ENCODE measurements at regions not wholly inside any gene's neighbourhood (a gene's known extent, or its start where the extent isn't known, plus 50 kb on each side); places are given as distances from the start of the nearest gene placed in this dataset.

DNA sequence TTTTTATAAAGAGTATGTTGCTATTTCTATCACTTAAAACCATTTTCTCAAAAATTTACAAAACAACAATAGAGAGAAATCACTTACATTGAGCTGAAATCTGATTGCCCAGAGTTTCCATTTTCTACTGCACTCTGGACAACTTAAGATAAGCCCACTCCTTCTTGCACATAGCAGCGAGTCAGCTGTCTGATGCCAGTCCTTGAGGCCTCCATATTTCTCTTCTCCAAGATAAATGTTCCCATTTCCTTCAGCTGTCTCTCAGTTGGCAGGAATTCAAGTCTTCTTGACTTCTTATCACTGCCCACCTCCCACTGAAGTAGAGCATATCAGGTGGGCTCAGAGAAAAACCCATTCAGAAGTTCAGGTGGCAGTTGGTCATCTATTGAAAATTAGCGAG is 78.5 kb upstream of the PIP5K1B start:
- WGBS, 2 experiments (ENCODE audit: extremely low coverage in 1 of 2, insufficient coverage in 1 of 2, insufficient read length in 1 of 2, insufficient replicate concordance in 2 of 2, low coverage in 1 of 2, low lambda C conversion rate in 2 of 2, missing lambda C conversion rate in 1 of 2): 94% methylated on average over 2 of the region's 2 CpGs; no CpG with 5 or more reads in 1 of the 2 experiments
- no peak for TF ChIP-seq NANOG (IDR thresholded peaks at IDR 0.05; ENCODE audit: insufficient read depth, low read depth, low read length, poor library complexity, severe bottlenecking)
- no peak for TF ChIP-seq RFX5 (IDR thresholded peaks at IDR 0.05; ENCODE audit: borderline replicate concordance, low read depth, low read length)
- no peak for TF ChIP-seq BCL11A (IDR thresholded peaks at IDR 0.05; ENCODE audit: low read depth in 2 of 2, low read length in 2 of 2)
- no peak for TF ChIP-seq RBBP5 (IDR thresholded peaks at IDR 0.05; ENCODE audit: borderline replicate concordance, low read depth, low read length)
- H3K4me2 ChIP-seq (ENCODE audit: insufficient read depth in 1 of 2, low read depth in 2 of 2, low read length in 2 of 2): no peak overlapping the region
- no peaks in the 10 kb centered on the region for H3K36me3 ChIP-seq (ENCODE audit: control insufficient read depth in 2 of 4, insufficient read depth in 4 of 4, low read length in 3 of 4)
- no peak overlapping the region for H3K18ac ChIP-seq (ENCODE audit: extremely low read depth, low read length)
- no peak overlapping the region for H3K4me3 ChIP-seq (ENCODE audit: extremely low read depth in 1 of 4, insufficient read depth in 2 of 4, low read depth in 3 of 4, low read length in 4 of 4)
- H3K14ac ChIP-seq (ENCODE audit: insufficient read length): no peak overlapping the region
- no peak overlapping the region for H4K91ac ChIP-seq (replicated peaks; ENCODE audit: insufficient read length, low read length)
- H3K4ac ChIP-seq (replicated peaks; ENCODE audit: insufficient read length, low read depth, low read length): no peak overlapping the region
- H2BK5ac ChIP-seq (ENCODE audit: low read depth, low read length): no peak overlapping the region
- no peaks in the 10 kb centered on the region for H3K4me1 ChIP-seq (replicated peaks in 1 of 4; ENCODE audit: control insufficient read depth in 3 of 4, insufficient read depth in 4 of 4, low read length in 3 of 4)
- no peak overlapping the region for H4K5ac ChIP-seq (ENCODE audit: insufficient read length, low read depth, low read length)
- H3K23ac ChIP-seq (ENCODE audit: insufficient read length): no peak overlapping the region
- no peak overlapping the region for H4K8ac ChIP-seq (ENCODE audit: extremely low read depth, insufficient read depth, low read length)
- no peak overlapping the region for H2AFZ ChIP-seq (ENCODE audit: low read length)
- H3K9ac ChIP-seq (replicated peaks in 1 of 4; ENCODE audit: extremely low read depth in 1 of 4, low read depth in 3 of 4, low read length in 3 of 4): no peak overlapping the region
- no peaks in the 10 kb centered on the region for H3K27me3 ChIP-seq (replicated peaks in 1 of 4; ENCODE audit: control insufficient read depth in 3 of 4, extremely low read depth in 1 of 4, insufficient read depth in 3 of 4, low read length in 3 of 4)
- H2AK5ac ChIP-seq (ENCODE audit: low read depth, low read length): no peak overlapping the region
- no peak overlapping the region for H2BK120ac ChIP-seq (replicated peaks; ENCODE audit: low read depth, low read length)
- H3K56ac ChIP-seq (replicated peaks; ENCODE audit: insufficient read length, low read depth, low read length): no peak overlapping the region
- H3K9me3 ChIP-seq (ENCODE audit: insufficient read depth in 2 of 2, low read depth in 1 of 2, low read length in 1 of 2): no peaks in the 10 kb centered on the region
- no peaks in the 10 kb centered on the region for H3K79me2 ChIP-seq (ENCODE audit: control insufficient read depth in 1 of 2, insufficient read depth in 2 of 2, low read length in 2 of 2)
- H3K23me2 ChIP-seq (ENCODE audit: low read depth, low read length): no peaks in the 10 kb centered on the region; the same call in 1 of the 2 replicates
- H3K27ac ChIP-seq (ENCODE audit: low read depth, low read length): no peak overlapping the region
- no peak overlapping the region for H2BK12ac ChIP-seq (ENCODE audit: low read depth, low read length)
- ChIA-PET CTCF (ENCODE audit: partially characterized antibody) (interaction anchor here (1.6 kb wide), 1 partner anchor 77 kb away, joined by 3 read pairs; no protein-coding TSS in a partner anchor), POLR2A (ENCODE audit: partially characterized antibody) (no interaction called here)
- DNase-seq (ENCODE audit: low read depth in 1 of 2, low spot score in 2 of 2): no peak
- no peak overlapping the region for H2BK20ac ChIP-seq (ENCODE audit: low read length)
- no peak overlapping the region for H2BK15ac ChIP-seq (ENCODE audit: low read length)
- H3K79me1 ChIP-seq (ENCODE audit: low read depth, low read length): no peaks in the 10 kb centered on the region
- no peak for FAIRE-seq
- H4K20me1 ChIP-seq (replicated peaks in 1 of 2; ENCODE audit: control insufficient read depth in 1 of 2, insufficient read depth in 2 of 2, low read length in 2 of 2): no peaks in the 10 kb centered on the region
